Ovary (tissue), 7 donors: ENCODE measurements at regions not wholly inside any gene's neighbourhood (a gene's known extent, or its start where the extent isn't known, plus 50 kb on each side); places are given as distances from the start of the nearest gene placed in this dataset.

Experiments used
- DNase-seq, 5 donors: peaks; one replicate each; pipeline ENCODE4 v3.0.0-alpha.2; 2019 to 2020
- H3K27ac ChIP-seq, 2 donors: fragments of 200-600 bp; one replicate each; pipeline versions ENCODE4 v1.5.1 to v1.8.0; 2019 to 2022
- H3K27me3 ChIP-seq: fragments of 200-600 bp; one replicate; pipeline ENCODE4 v1.8.0; 2022
- H3K36me3 ChIP-seq: fragments of 200-600 bp; sonication (generic); one replicate; pipeline ENCODE4 v1.5.1; 2019
- H3K4me1 ChIP-seq: one replicate; pipeline ENCODE4 v1.8.1; 2013; ENCODE audit warnings: mild to moderate bottlenecking, moderate library complexity; ENCODE audit not compliant: insufficient read depth
- H3K4me3 ChIP-seq: fragments of 200-600 bp; sonication (generic); one replicate; pipeline ENCODE4 v1.5.1; 2017
- H3K9me3 ChIP-seq, 2 donors: fragments of 200-600 bp in 1 of 2; sonication (generic) in 1 of 2; one replicate each; pipeline versions ENCODE4 v1.5.1 to v1.8.1; 2013 to 2019; ENCODE audit warnings: mild to moderate bottlenecking in 1 of 2, moderate library complexity in 1 of 2
- EP300 ChIP-seq: sonication (generic); formaldehyde crosslinking; IDR thresholded peaks from one replicate; pipeline ENCODE4 v1.6.1; 2017; ENCODE audit warnings: antibody characterized with exemption
- POLR2A ChIP-seq: fragments of 450-650 bp; IDR thresholded peaks from one replicate; pipeline ENCODE4 v1.6.1; 2017; ENCODE audit warnings: antibody characterized with exemption, mild to moderate bottlenecking, moderate library complexity
- WGBS, 3 donors: extraction: QIAGEN DNeasy Blood & Tissue Kit in 1 of 3; methylation state at CpG; one replicate each; pipeline versions ENCODE4 v1.1.5 to v1.1.7; 2013 to 2017; 5-methylcytosine and 5-hydroxymethylcytosine counted together
- intact Hi-C, 4 donors: fragments of 100-400 bp; cut with DNase I; formaldehyde crosslinking; loops; one replicate each; pipeline versions ENCODE4 v1.11.0 to v1.15.1; 2022 to 2023
- TF ChIP-seq, protein P1 (sequence below), 3 donors: fragments of 450-650 bp in 2 of 3; fragments of 200-600 bp in 1 of 3; IDR thresholded peaks; one replicate each; pipeline versions ENCODE4 v1.5.1 to v1.8.0; 2016 to 2022; ENCODE audit warnings: antibody characterized with exemption in 3 of 3, mild to moderate bottlenecking in 1 of 3
- donor health status: DM: no; HTN: no; CAD: no; lungs with moderate emphysema.
- donor health status: DM: no; HTN: no; CAD: no.
- donor health status: Bipolar disorder and iron deficiency.
- donor health status: DM: no; HTN: no; CAD: no.
- donor health status: DM: yes; HTN: yes; CAD: no.

DNA sequence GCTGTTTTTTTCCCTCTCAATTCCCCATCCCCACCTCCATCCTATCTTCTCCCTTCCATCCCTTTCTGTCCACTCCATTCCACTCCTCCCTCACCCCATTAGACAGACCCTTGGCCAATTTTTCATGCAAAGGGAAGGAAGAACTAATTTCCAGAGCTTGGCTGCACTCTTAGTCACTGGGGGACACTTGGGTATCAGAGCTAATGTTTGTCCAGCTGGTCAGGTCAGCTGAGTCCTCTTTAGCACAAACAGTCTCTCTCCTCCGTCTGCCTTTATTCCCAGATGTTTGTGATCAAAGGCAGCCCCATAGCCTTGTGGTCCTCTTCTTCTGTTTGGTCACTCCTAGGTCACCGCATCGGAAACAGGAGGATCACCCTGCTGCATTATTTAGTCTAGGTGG, 148.5 kb downstream of the NMUR2 start:
- intact Hi-C loops: no loop called here
- 61 to 63% (median 62%) methylated on average over 3 of the region's 3 CpGs for WGBS, 3 donors
- peaks cover 5% of the 10 kb centered on the region for H3K27me3 ChIP-seq

DNA sequence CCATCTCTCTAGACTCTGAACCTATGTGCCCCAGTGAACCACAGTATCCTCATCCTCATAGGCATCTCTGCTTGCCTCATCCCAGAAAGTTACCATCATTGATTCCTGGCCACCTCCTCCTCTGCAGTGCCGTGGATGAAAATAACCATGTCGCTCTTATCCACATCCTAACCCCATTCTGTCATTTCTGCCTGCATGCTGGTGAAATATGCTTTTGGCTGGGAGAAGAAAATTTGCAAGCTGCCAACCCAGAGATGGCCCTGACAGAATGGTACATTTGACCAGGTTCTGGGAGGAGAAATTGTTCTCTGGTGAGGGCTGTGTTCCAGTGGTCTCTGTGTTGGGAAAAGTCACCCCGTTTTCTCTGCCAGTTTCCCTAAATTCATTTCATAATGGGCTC, 149.7 kb downstream of the NMUR2 start:
- TF ChIP-seq EP300 (no peak), POLR2A (no peak)
- TF ChIP-seq, protein P1, sequence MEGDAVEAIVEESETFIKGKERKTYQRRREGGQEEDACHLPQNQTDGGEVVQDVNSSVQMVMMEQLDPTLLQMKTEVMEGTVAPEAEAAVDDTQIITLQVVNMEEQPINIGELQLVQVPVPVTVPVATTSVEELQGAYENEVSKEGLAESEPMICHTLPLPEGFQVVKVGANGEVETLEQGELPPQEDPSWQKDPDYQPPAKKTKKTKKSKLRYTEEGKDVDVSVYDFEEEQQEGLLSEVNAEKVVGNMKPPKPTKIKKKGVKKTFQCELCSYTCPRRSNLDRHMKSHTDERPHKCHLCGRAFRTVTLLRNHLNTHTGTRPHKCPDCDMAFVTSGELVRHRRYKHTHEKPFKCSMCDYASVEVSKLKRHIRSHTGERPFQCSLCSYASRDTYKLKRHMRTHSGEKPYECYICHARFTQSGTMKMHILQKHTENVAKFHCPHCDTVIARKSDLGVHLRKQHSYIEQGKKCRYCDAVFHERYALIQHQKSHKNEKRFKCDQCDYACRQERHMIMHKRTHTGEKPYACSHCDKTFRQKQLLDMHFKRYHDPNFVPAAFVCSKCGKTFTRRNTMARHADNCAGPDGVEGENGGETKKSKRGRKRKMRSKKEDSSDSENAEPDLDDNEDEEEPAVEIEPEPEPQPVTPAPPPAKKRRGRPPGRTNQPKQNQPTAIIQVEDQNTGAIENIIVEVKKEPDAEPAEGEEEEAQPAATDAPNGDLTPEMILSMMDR (IDR thresholded peaks at IDR 0.05): no peak
- H3K27me3 ChIP-seq: peaks cover 5% of the 10 kb centered on the region
- no peak overlapping the region for H3K27ac ChIP-seq
- H3K36me3 ChIP-seq: no peaks in the 10 kb centered on the region
- WGBS, 3 donors: 71 to 75% (median 75%) methylated on average over 3 of the region's 3 CpGs
- intact Hi-C loops: no loop called here
- H3K4me3 ChIP-seq: no peak overlapping the region
- H3K9me3 ChIP-seq: no peaks in the 10 kb centered on the region
- no peaks in the 10 kb centered on the region for H3K4me1 ChIP-seq
- no peak for DNase-seq

More for the DNA sequence above, 148.5 kb downstream of the NMUR2 start:
- no peak for DNase-seq
- Histone ChIP-seq H3K4me3 (no peak overlapping the region), H3K9me3 (no peaks in the 10 kb centered on the region), H3K27ac (no peak overlapping the region), H3K36me3 (no peaks in the 10 kb centered on the region), H3K4me1 (no peaks in the 10 kb centered on the region)
- TF ChIP-seq POLR2A: no peak
- no peak for TF ChIP-seq EP300
- TF ChIP-seq, protein P1 (IDR thresholded peaks at IDR 0.05): no peak

GRCh38 chr5:152247850-152248385, 157.2 kb downstream of the NMUR2 start:
- Histone ChIP-seq H3K4me3 (no peak overlapping the region), H3K9me3 (no peaks in the 10 kb centered on the region), H3K36me3 (no peaks in the 10 kb centered on the region), H3K4me1 (no peaks in the 10 kb centered on the region), H3K27ac (no peak overlapping the region), H3K27me3 (no peaks in the 10 kb centered on the region)
- DNase-seq: no peak
- WGBS, 3 donors: 77 to 86% (median 85%) methylated on average over 2 of the region's 2 CpGs
- TF ChIP-seq, protein P1 (IDR thresholded peaks at IDR 0.05): no peak
- TF ChIP-seq EP300 (no peak), POLR2A (no peak)
- intact Hi-C loops: no loop called here

- Histone ChIP-seq H3K36me3 (no peaks in the 10 kb centered on the region), H3K9me3 (no peaks in the 10 kb centered on the region), H3K4me3 (no peak overlapping the region), H3K4me1 (no peaks in the 10 kb centered on the region), H3K27me3 (no peaks in the 10 kb centered on the region), H3K27ac (no peak overlapping the region)
- 16 to 24% (median 17%) methylated on average over 5 of the region's 5 CpGs for WGBS, 3 donors
- peak in 1 of 5 donors; percentile 10 for DNase-seq
- intact Hi-C loops: no loop called here
- TF ChIP-seq POLR2A (no peak), EP300 (no peak)
- TF ChIP-seq, protein P1 (IDR thresholded peaks at IDR 0.05): no peak
Observed at GRCh38 chr5:152246401-152246800, 158.7 kb downstream of the NMUR2 start.
